Neural crest cell (in vitro differentiated cells): ENCODE measurements at regions not wholly inside any gene's neighbourhood (a gene's known extent, or its start where the extent isn't known, plus 50 kb on each side); places are given as distances from the start of the nearest gene placed in this dataset.
A peak's percentile ranks its signal among the peaks of the same experiment; 100 is the strongest.
"Not testable (repeated sequence)": the region's sequence is repeated elsewhere in the genome, so short reads cannot be mapped to it uniquely, and the experiment has no call there.

Experiments used
- DNase-seq: peaks from one replicate; pipeline ENCODE4 v3.0.0; 2021; ENCODE audit warnings: low read depth, mixed read lengths, low spot score
- H3K27ac Mint-ChIP-seq: one replicate; pipeline ENCODE4 v1.8.0; 2021; ENCODE audit warnings: mild to moderate bottlenecking, mixed read lengths; ENCODE audit not compliant: unreplicated experiment
- H3K27me3 Mint-ChIP-seq: 2 replicates; pipeline ENCODE4 v1.8.0; 2021; ENCODE audit warnings: low read depth, mild to moderate bottlenecking, mixed read lengths
- H3K36me3 Mint-ChIP-seq: 2 replicates; pipeline ENCODE4 v1.8.0; 2021; ENCODE audit warnings: low read depth, mild to moderate bottlenecking, mixed read lengths
- H3K4me1 Mint-ChIP-seq: 2 replicates; pipeline ENCODE4 v1.8.0; 2021; ENCODE audit warnings: mixed read lengths
- H3K4me3 Mint-ChIP-seq: one replicate; pipeline ENCODE4 v1.8.0; 2021; ENCODE audit warnings: mild to moderate bottlenecking, mixed read lengths
- H3K9me3 Mint-ChIP-seq: 2 replicates; pipeline ENCODE4 v1.8.0; 2021; ENCODE audit warnings: mixed read lengths
- CTCF ChIP-seq: fragments of 200-600 bp; sonication (generic); conservative IDR thresholded peaks from 2 replicates; pipeline ENCODE4 v1.5.0; 2021; ENCODE audit warnings: antibody characterized with exemption, mild to moderate bottlenecking

GRCh38 chrX:153266140-153266539 is 55.4 kb downstream of the PNMA6F start:
- H3K27ac Mint-ChIP-seq, H3K4me1 Mint-ChIP-seq: not testable (repeated sequence)

GRCh38 chrX:153260468-153260867 is 61.1 kb downstream of the PNMA6F start:
- not testable (repeated sequence) for H3K4me3 Mint-ChIP-seq, H3K36me3 Mint-ChIP-seq, H3K27me3 Mint-ChIP-seq, H3K9me3 Mint-ChIP-seq, H3K27ac Mint-ChIP-seq, H3K4me1 Mint-ChIP-seq, DNase-seq

More at GRCh38 chrX:153266140-153266539, 55.4 kb downstream of the PNMA6F start:
- H3K9me3 Mint-ChIP-seq, H3K4me3 Mint-ChIP-seq, DNase-seq, H3K36me3 Mint-ChIP-seq, H3K27me3 Mint-ChIP-seq: not testable (repeated sequence)

DNA sequence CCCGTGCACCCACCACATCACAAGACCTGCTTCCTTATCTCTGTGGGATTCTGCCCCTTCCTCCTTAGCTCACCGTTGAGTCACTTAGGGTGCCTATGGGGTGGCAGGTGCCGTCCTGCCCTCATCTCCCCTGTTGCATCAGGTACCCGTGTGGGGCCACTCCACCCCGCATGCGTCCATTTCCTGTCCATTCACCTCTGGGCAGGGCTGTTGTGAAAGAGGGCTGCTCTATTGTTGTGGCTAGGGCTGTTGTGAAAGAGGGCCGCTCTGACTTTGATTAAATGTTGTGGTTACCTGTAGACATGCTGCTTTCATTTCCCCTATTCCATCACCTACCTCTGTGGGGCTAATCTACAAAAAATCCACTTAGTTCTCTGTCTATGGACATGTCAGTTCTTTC is 68.3 kb downstream of the PNMA6F start:
- H3K27me3 Mint-ChIP-seq, H3K9me3 Mint-ChIP-seq, H3K4me3 Mint-ChIP-seq, H3K36me3 Mint-ChIP-seq, H3K27ac Mint-ChIP-seq, H3K4me1 Mint-ChIP-seq, DNase-seq: not testable (repeated sequence)

- H3K27ac Mint-ChIP-seq, DNase-seq, H3K4me1 Mint-ChIP-seq, H3K27me3 Mint-ChIP-seq, H3K36me3 Mint-ChIP-seq, H3K4me3 Mint-ChIP-seq, H3K9me3 Mint-ChIP-seq: not testable (repeated sequence)
Measured at GRCh38 chrX:153252378-153253129, 69.0 kb downstream of the PNMA6F start.

DNA sequence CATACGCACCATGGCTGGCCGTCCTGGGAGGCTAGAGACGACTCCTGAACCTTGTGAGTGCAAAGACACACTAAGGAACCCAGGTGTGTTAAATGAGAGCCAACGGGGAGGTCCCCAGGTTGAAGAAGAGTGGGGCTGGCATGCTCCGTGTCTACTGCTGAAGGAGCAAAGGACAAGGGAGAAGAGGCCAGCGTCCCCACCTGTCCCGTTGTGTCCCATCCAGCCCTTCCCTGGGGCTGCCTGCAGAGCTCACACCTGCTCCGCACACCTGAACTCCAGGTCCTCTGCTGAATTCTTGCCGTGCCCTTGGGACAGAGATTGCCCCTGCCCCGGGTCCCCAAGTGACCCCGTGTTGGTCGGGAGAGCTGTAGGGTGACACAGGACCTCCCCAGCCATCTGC is 69.6 kb downstream of the PNMA6F start:
- H3K9me3 Mint-ChIP-seq, H3K4me1 Mint-ChIP-seq, DNase-seq: not testable (repeated sequence)

DNA sequence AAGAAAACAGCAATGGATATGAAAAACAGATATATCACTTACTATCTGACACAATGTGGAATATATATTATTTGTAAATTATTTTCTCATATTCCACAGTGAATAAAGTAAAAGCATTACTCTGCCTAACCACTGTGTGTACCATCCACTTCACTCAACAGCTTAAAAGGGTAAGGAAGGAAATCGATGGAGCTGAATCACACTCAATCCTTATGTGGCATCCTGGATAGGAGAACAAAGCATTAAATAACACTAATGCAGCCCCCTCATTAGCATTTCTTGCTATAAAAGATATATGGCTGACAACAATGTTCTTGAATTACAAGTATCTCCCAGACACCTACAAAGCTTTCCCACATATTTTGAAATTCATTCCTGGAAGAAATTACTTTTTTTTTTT is 70.8 kb downstream of the PNMA6F start:
- not testable (repeated sequence) for H3K4me3 Mint-ChIP-seq, H3K9me3 Mint-ChIP-seq, H3K36me3 Mint-ChIP-seq, H3K27me3 Mint-ChIP-seq, H3K27ac Mint-ChIP-seq, H3K4me1 Mint-ChIP-seq, DNase-seq

More for the DNA sequence above, 69.6 kb downstream of the PNMA6F start:
- not testable (repeated sequence) for H3K27ac Mint-ChIP-seq, H3K36me3 Mint-ChIP-seq, H3K4me3 Mint-ChIP-seq, H3K27me3 Mint-ChIP-seq

DNA sequence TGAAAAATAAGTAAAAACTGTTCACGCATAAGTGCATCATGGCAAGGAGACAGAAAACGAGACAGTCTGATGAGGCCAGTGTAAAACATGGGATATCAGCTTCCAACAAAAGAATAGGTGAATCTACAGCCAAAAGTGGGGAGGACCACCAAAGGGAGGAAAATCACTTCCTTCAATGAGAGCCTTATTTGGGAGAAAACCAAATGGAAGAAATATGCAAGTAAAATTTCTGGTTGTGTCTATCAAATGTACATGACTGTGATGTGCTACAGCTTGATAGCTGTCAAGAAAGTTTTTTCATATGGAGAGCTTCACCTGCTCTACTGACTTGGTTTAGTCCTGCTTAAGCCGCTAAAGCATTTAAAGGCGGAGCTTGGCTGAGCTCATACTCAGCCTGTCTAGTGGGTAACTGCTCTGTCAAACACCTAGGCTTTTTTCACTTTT is 66.2 kb downstream of the MAGEA1 start:
- H3K27ac Mint-ChIP-seq, result peak overlapping the region; percentile 97
- peak; percentile 2 for DNase-seq
- H3K27me3 Mint-ChIP-seq, result no peaks in the 10 kb centered on the region
- no peaks in the 10 kb centered on the region for H3K36me3 Mint-ChIP-seq
- TF ChIP-seq CTCF, result no peak
- H3K4me1 Mint-ChIP-seq, result peaks cover 13% of the 10 kb centered on the region
- no peaks in the 10 kb centered on the region for H3K9me3 Mint-ChIP-seq
- H3K4me3 Mint-ChIP-seq, result peak overlapping the region; percentile 80

DNA sequence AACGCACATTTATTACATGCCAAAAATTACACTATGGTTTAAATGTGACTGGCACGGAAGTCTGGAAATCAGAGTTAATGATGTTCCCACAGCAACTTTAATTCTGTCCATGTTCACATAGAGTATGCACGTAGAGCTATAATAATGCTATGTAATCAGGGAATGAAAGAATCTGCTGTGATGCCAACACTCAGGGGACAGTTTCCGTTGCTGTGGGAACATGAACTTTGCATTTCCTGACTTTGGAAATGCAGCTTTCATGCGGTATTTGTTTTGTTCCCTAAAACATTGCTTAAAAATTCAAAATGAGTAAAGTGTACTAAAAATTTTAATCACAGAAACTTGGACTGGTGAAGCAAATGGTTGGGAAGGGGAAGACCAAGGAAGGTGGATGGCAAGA is 65.7 kb downstream of the MAGEA1 start:
- Mint-ChIP-seq H3K4me1 (peaks cover 13% of the 10 kb centered on the region), H3K36me3 (no peaks in the 10 kb centered on the region), H3K27ac (peak overlapping the region; percentile 97), H3K9me3 (peaks cover 2% of the 10 kb centered on the region), H3K27me3 (no peaks in the 10 kb centered on the region), H3K4me3 (peak overlapping the region; percentile 80)
- no peak for TF ChIP-seq CTCF
- no peak for DNase-seq
